Activated CD8-positive, alpha-beta memory T cell treated with anti-CD3 and anti-CD28 coated beads, Interleukin-2, amount 10 ng/mL, durations not matched to agents 7 days and 5 days (primary cell): ENCODE measurements at regions not wholly inside any gene's neighbourhood (a gene's known extent, or its start where the extent isn't known, plus 50 kb on each side); places are given as distances from the start of the nearest gene placed in this dataset.
"Not testable (repeated sequence)": the region's sequence is repeated elsewhere in the genome, so short reads cannot be mapped to it uniquely, and the experiment has no call there.

Source experiments
- ATAC-seq: fragments of 150-1000 bp; cut with Tn5 transposase; one replicate; pipeline ENCODE4 v1.10.0; 2021; ENCODE audit warnings: moderate library complexity
- CTCF ChIA-PET: fragments of 350-600 bp; sonication (Branson Sonifier 250); formaldehyde crosslinking; loops from one replicate; lab custom pipeline; 2021; ENCODE audit warnings: antibody characterized with exemption; lab: Charles Lee
- DNase-seq: peaks from one replicate; pipeline ENCODE4 v3.0.0-alpha.2; 2020
- H3K27ac Mint-ChIP-seq: one replicate; pipeline ENCODE4 v1.8.0; 2021; ENCODE audit warnings: mild to moderate bottlenecking, mixed read lengths
- H3K27me3 Mint-ChIP-seq: one replicate; pipeline ENCODE4 v1.8.0; 2021; ENCODE audit warnings: mixed read lengths
- H3K36me3 Mint-ChIP-seq: one replicate; pipeline ENCODE4 v1.8.0; 2021; ENCODE audit warnings: mild to moderate bottlenecking, mixed read lengths
- H3K4me1 Mint-ChIP-seq: one replicate; pipeline ENCODE4 v1.8.0; 2021; ENCODE audit warnings: mixed read lengths
- H3K4me3 Mint-ChIP-seq: one replicate; pipeline ENCODE4 v1.8.0; 2021; ENCODE audit warnings: mild to moderate bottlenecking, moderate library complexity, mixed read lengths
- H3K9me3 Mint-ChIP-seq: one replicate; pipeline ENCODE4 v1.8.0; 2022; ENCODE audit warnings: low read depth, mixed read lengths

GRCh38 chr2:90239769-90240168 lies 1548.3 kb downstream of the RPIA start:
- H3K27ac Mint-ChIP-seq, H3K4me1 Mint-ChIP-seq, H3K4me3 Mint-ChIP-seq, CTCF ChIA-PET, ATAC-seq, H3K9me3 Mint-ChIP-seq, H3K36me3 Mint-ChIP-seq, H3K27me3 Mint-ChIP-seq, DNase-seq: not testable (repeated sequence)

GRCh38 chr2:90244902-90245765 lies 1553.7 kb downstream of the RPIA start:
- H3K4me3 Mint-ChIP-seq, H3K36me3 Mint-ChIP-seq, H3K4me1 Mint-ChIP-seq, CTCF ChIA-PET, DNase-seq, H3K9me3 Mint-ChIP-seq, ATAC-seq, H3K27ac Mint-ChIP-seq, H3K27me3 Mint-ChIP-seq: not testable (repeated sequence)

GRCh38 chr2:90248400-90248799 lies 1556.9 kb downstream of the RPIA start:
- H3K9me3 Mint-ChIP-seq, ATAC-seq, H3K36me3 Mint-ChIP-seq, H3K4me1 Mint-ChIP-seq, CTCF ChIA-PET, H3K27me3 Mint-ChIP-seq, H3K4me3 Mint-ChIP-seq, DNase-seq, H3K27ac Mint-ChIP-seq: not testable (repeated sequence)

- DNase-seq, H3K27ac Mint-ChIP-seq, H3K9me3 Mint-ChIP-seq, H3K27me3 Mint-ChIP-seq, H3K4me3 Mint-ChIP-seq, ATAC-seq, H3K36me3 Mint-ChIP-seq, CTCF ChIA-PET, H3K4me1 Mint-ChIP-seq: not testable (repeated sequence)
These were observed 1558.9 kb downstream of the RPIA start for GRCh38 chr2:90250350-90250749.

GRCh38 chr2:90251576-90251975 lies 1560.1 kb downstream of the RPIA start:
- CTCF ChIA-PET, ATAC-seq, H3K4me1 Mint-ChIP-seq, DNase-seq, H3K36me3 Mint-ChIP-seq, H3K9me3 Mint-ChIP-seq, H3K4me3 Mint-ChIP-seq, H3K27ac Mint-ChIP-seq, H3K27me3 Mint-ChIP-seq: not testable (repeated sequence)

GRCh38 chr2:90253306-90253705 lies 1561.8 kb downstream of the RPIA start:
- H3K4me1 Mint-ChIP-seq, CTCF ChIA-PET, ATAC-seq, H3K27ac Mint-ChIP-seq, H3K27me3 Mint-ChIP-seq, H3K36me3 Mint-ChIP-seq, H3K4me3 Mint-ChIP-seq, DNase-seq: not testable (repeated sequence)
- peaks cover 12% of the 10 kb centered on the region for H3K9me3 Mint-ChIP-seq

GRCh38 chr2:90266888-90267287 lies 1575.4 kb downstream of the RPIA start:
- ATAC-seq, H3K36me3 Mint-ChIP-seq, H3K9me3 Mint-ChIP-seq, H3K27me3 Mint-ChIP-seq, H3K27ac Mint-ChIP-seq, DNase-seq, CTCF ChIA-PET, H3K4me1 Mint-ChIP-seq, H3K4me3 Mint-ChIP-seq: not testable (repeated sequence)

GRCh38 chr2:90287751-90288150 lies 1596.3 kb downstream of the RPIA start:
- H3K9me3 Mint-ChIP-seq, ATAC-seq, H3K4me3 Mint-ChIP-seq, DNase-seq, H3K27me3 Mint-ChIP-seq, CTCF ChIA-PET, H3K36me3 Mint-ChIP-seq, H3K27ac Mint-ChIP-seq, H3K4me1 Mint-ChIP-seq: not testable (repeated sequence)

GRCh38 chr2:90288396-90288795 lies 1596.9 kb downstream of the RPIA start:
- H3K27me3 Mint-ChIP-seq, H3K4me3 Mint-ChIP-seq, H3K4me1 Mint-ChIP-seq, H3K9me3 Mint-ChIP-seq, H3K36me3 Mint-ChIP-seq, CTCF ChIA-PET, DNase-seq, H3K27ac Mint-ChIP-seq, ATAC-seq: not testable (repeated sequence)

- H3K27ac Mint-ChIP-seq, ATAC-seq, H3K9me3 Mint-ChIP-seq, H3K4me1 Mint-ChIP-seq, DNase-seq, H3K27me3 Mint-ChIP-seq, CTCF ChIA-PET, H3K36me3 Mint-ChIP-seq, H3K4me3 Mint-ChIP-seq: not testable (repeated sequence)
These were observed 1598.0 kb downstream of the RPIA start for GRCh38 chr2:90289291-90289980.

GRCh38 chr2:90290701-90291100 lies 1599.2 kb downstream of the RPIA start:
- H3K4me3 Mint-ChIP-seq, H3K27ac Mint-ChIP-seq, H3K4me1 Mint-ChIP-seq, CTCF ChIA-PET, DNase-seq, H3K9me3 Mint-ChIP-seq, H3K36me3 Mint-ChIP-seq, H3K27me3 Mint-ChIP-seq, ATAC-seq: not testable (repeated sequence)

- H3K27ac Mint-ChIP-seq, ATAC-seq, H3K27me3 Mint-ChIP-seq, CTCF ChIA-PET, H3K9me3 Mint-ChIP-seq, H3K36me3 Mint-ChIP-seq, H3K4me1 Mint-ChIP-seq, H3K4me3 Mint-ChIP-seq: not testable (repeated sequence)
- DNase-seq: peak; percentile 47
These were observed 1599.9 kb downstream of the RPIA start for GRCh38 chr2:90291168-90291883.

GRCh38 chr2:90291934-90292333 lies 1600.5 kb downstream of the RPIA start:
- not testable (repeated sequence) for ATAC-seq

More at GRCh38 chr2:90291934-90292333, 1600.5 kb downstream of the RPIA start:
- H3K36me3 Mint-ChIP-seq, H3K4me1 Mint-ChIP-seq, H3K27me3 Mint-ChIP-seq, H3K9me3 Mint-ChIP-seq, CTCF ChIA-PET, DNase-seq, H3K4me3 Mint-ChIP-seq, H3K27ac Mint-ChIP-seq: not testable (repeated sequence)
